Mesendoderm (in vitro differentiated cells): ENCODE measurements at regions not wholly inside any gene's neighbourhood (a gene's known extent, or its start where the extent isn't known, plus 50 kb on each side); places are given as distances from the start of the nearest gene placed in this dataset.

Source experiments
- DNase-seq: peaks from one replicate; pipeline ENCODE4 v3.0.0; 2013
- H2AK5ac ChIP-seq: 2 replicates; pipeline ENCODE4 v1.6.1; 2013; ENCODE audit warnings: low read length, inconsistent platforms
- H2BK120ac ChIP-seq: 2 replicates; pipeline ENCODE4 v1.6.1; 2013; ENCODE audit warnings: low read depth, mild to moderate bottlenecking, low read length, moderate library complexity, mixed read lengths
- H2BK15ac ChIP-seq: replicated peaks from 2 replicates; pipeline ENCODE4 v1.6.1; 2013; ENCODE audit warnings: low read depth, mild to moderate bottlenecking, moderate library complexity
- H2BK5ac ChIP-seq: 2 replicates; pipeline ENCODE4 v1.6.1; 2013; ENCODE audit warnings: low read length, inconsistent platforms
- H3K18ac ChIP-seq: 2 replicates; pipeline ENCODE4 v1.6.1; 2013; ENCODE audit warnings: mild to moderate bottlenecking, low read length, mixed read lengths
- H3K23ac ChIP-seq: one replicate; pipeline ENCODE4 v1.6.1; 2013; ENCODE audit warnings: low read length
- H3K27ac ChIP-seq: 2 replicates; pipeline ENCODE4 v1.5.1; 2013; ENCODE audit warnings: low read depth, mild to moderate bottlenecking, inconsistent platforms, low read length, moderate library complexity
- H3K27me3 ChIP-seq: 2 replicates; pipeline ENCODE4 v1.6.1; 2013; ENCODE audit warnings: low read length, control low read depth, mild to moderate bottlenecking, inconsistent platforms; ENCODE audit not compliant: insufficient read depth, poor library complexity
- H3K36me3 ChIP-seq: 2 replicates; pipeline ENCODE4 v1.6.1; 2013; ENCODE audit warnings: low read length, inconsistent platforms; ENCODE audit not compliant: control insufficient read depth, insufficient read depth
- H3K4ac ChIP-seq: one replicate; pipeline ENCODE4 v1.6.1; 2013; ENCODE audit warnings: low read depth, mild to moderate bottlenecking, low read length, moderate library complexity
- H3K4me1 ChIP-seq: 2 replicates; pipeline ENCODE4 v1.6.1; 2013; ENCODE audit warnings: low read depth, low read length, inconsistent platforms; ENCODE audit not compliant: control insufficient read depth
- H3K4me2 ChIP-seq: 2 replicates; pipeline ENCODE4 v1.6.1; 2013; ENCODE audit warnings: low read length
- H3K4me3 ChIP-seq: 2 replicates; pipeline ENCODE4 v1.5.1; 2013; ENCODE audit warnings: mild to moderate bottlenecking, low read length
- H3K56ac ChIP-seq: one replicate; pipeline ENCODE4 v1.6.1; 2013; ENCODE audit warnings: low read length
- H3K79me1 ChIP-seq: 2 replicates; pipeline ENCODE4 v1.6.1; 2013; ENCODE audit warnings: low read length, inconsistent platforms
- H3K79me2 ChIP-seq: 2 replicates; pipeline ENCODE4 v1.6.1; 2013; ENCODE audit warnings: mild to moderate bottlenecking, low read length; ENCODE audit not compliant: control insufficient read depth, insufficient read depth
- H3K9ac ChIP-seq: 2 replicates; pipeline ENCODE4 v1.6.1; 2013; ENCODE audit warnings: low read length, inconsistent platforms
- H4K5ac ChIP-seq: one replicate; pipeline ENCODE4 v1.6.1; 2013; ENCODE audit warnings: low read length
- H4K8ac ChIP-seq: one replicate; pipeline ENCODE4 v1.6.1; 2013; ENCODE audit warnings: low read depth, mild to moderate bottlenecking, control low read depth, low read length, moderate library complexity
- WGBS: extraction: QIAGEN DNeasy Blood & Tissue Kit; methylation state at CpG from one replicate; pipeline ENCODE4 v1.1.7; 2013; ENCODE audit warnings: low lambda C conversion rate, missing lambda C conversion rate; ENCODE audit not compliant: insufficient coverage; ENCODE audit errors: extremely low coverage; 5-methylcytosine and 5-hydroxymethylcytosine counted together

- H3K4me1 ChIP-seq = peaks cover 2% of the 10 kb centered on the region
- no peak overlapping the region for H2BK15ac ChIP-seq
- H3K36me3 ChIP-seq = no peaks in the 10 kb centered on the region
- no peaks in the 10 kb centered on the region for H3K79me2 ChIP-seq
- H3K23ac ChIP-seq = no peak overlapping the region
- no peaks in the 10 kb centered on the region for H3K79me1 ChIP-seq
- no peak overlapping the region for H3K56ac ChIP-seq
- H2AK5ac ChIP-seq = no peak overlapping the region
- no peak overlapping the region for H3K4ac ChIP-seq
- 100% methylated on average over 1 of the region's 6 CpGs for WGBS
- H3K4me3 ChIP-seq = no peak overlapping the region
- DNase-seq = no peak
- no peak overlapping the region for H2BK5ac ChIP-seq
- H3K27ac ChIP-seq = no peak overlapping the region
- no peak overlapping the region for H3K18ac ChIP-seq
- H3K27me3 ChIP-seq = no peaks in the 10 kb centered on the region
- no peak overlapping the region for H4K5ac ChIP-seq
- H2BK120ac ChIP-seq = no peak overlapping the region
- H3K9ac ChIP-seq = no peak overlapping the region
- H3K4me2 ChIP-seq = no peak overlapping the region
- no peak overlapping the region for H4K8ac ChIP-seq
Measured at GRCh38 chr13:106155411-106155810, 380.1 kb downstream of the EFNB2 start.

GRCh38 chr13:106153876-106154275, 381.6 kb downstream of the EFNB2 start:
- H4K8ac ChIP-seq = no peak overlapping the region
- H3K4me2 ChIP-seq = no peak overlapping the region
- H3K4me1 ChIP-seq = peaks cover 2% of the 10 kb centered on the region
- H3K4me3 ChIP-seq = no peak overlapping the region
- H3K79me1 ChIP-seq = no peaks in the 10 kb centered on the region
- no peak overlapping the region for H3K18ac ChIP-seq
- no peak overlapping the region for H3K56ac ChIP-seq
- H2BK5ac ChIP-seq = no peak overlapping the region
- no peak overlapping the region for H2AK5ac ChIP-seq
- no peaks in the 10 kb centered on the region for H3K27me3 ChIP-seq
- no peak overlapping the region for H3K4ac ChIP-seq
- no peak overlapping the region for H3K23ac ChIP-seq
- no peak overlapping the region for H2BK15ac ChIP-seq
- H3K36me3 ChIP-seq = no peaks in the 10 kb centered on the region
- H2BK120ac ChIP-seq = no peak overlapping the region
- no peak for DNase-seq
- WGBS = 100% methylated on average over 1 of the region's 1 CpG
- no peak overlapping the region for H4K5ac ChIP-seq
- H3K9ac ChIP-seq = no peak overlapping the region
- H3K27ac ChIP-seq = no peak overlapping the region
- no peaks in the 10 kb centered on the region for H3K79me2 ChIP-seq

GRCh38 chr13:106153041-106153440, 382.4 kb downstream of the EFNB2 start:
- Histone ChIP-seq H3K79me1 (no peaks in the 10 kb centered on the region), H3K4me3 (no peak overlapping the region), H3K4ac (no peak overlapping the region), H3K23ac (no peak overlapping the region), H4K8ac (no peak overlapping the region), H3K36me3 (no peaks in the 10 kb centered on the region), H3K9ac (no peak overlapping the region), H2BK120ac (no peak overlapping the region), H2AK5ac (no peak overlapping the region), H3K79me2 (no peaks in the 10 kb centered on the region), H3K27me3 (no peaks in the 10 kb centered on the region), H2BK15ac (no peak overlapping the region), H3K56ac (no peak overlapping the region), H2BK5ac (no peak overlapping the region), H3K18ac (no peak overlapping the region), H3K4me2 (no peak overlapping the region), H4K5ac (no peak overlapping the region), H3K4me1 (peaks cover 2% of the 10 kb centered on the region), H3K27ac (no peak overlapping the region)
- no CpG with 5 or more reads among the region's 9 CpGs for WGBS
- no peak for DNase-seq

DNA sequence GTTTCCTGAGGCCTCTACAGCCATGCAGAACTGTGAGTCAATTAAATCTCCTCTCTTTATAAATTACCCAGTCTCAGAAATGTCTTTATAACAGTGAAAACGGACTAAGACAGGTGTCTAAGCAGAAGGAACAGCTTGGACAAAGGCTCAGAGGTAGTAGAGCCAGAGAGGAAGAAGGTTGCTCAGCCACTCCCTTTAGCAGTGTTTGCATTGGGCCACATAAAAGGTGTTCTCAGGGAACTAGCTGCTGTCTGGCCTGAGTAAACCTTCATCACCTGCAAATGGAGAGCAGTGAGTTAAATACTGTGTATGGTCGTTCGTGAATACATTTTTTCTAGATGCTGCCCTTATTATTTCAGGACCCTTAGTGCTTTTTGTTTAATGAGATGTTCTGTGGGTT, 383.4 kb downstream of the EFNB2 start:
- no peak overlapping the region for H3K9ac ChIP-seq

DNA sequence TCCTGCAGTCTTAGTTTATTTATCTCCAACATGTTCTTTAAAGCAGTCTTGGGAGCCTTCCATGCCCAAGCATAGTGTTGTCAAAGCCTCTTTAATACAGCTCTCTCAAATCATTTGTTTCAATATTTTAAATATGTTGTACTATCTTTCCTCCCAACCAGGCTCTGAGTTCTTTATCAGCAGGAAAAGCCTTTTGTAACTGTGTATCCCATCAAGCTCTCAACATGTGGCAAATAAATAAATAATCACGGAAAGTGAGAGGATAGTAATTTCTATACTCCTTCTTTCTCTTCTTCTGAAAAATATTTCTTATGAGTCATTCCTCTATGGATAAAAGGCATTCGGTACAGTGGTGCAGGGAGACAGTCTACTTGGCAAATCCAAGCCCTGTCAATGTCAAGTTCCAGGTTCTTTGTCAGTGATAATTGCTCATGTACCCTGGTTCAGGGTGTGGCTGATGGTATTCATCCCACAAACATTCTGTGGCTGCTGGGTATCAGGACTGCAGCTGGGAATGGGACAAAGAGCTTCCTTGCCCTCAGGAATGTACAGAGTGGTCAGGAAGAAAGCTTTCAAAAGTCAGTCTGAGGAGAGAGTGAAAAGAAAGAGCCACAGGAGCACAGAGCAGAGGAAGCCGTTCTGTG, 384.3 kb downstream of the EFNB2 start:
- H3K4me1 ChIP-seq = peaks cover 2% of the 10 kb centered on the region
- no peak overlapping the region for H3K9ac ChIP-seq
- H3K79me2 ChIP-seq = no peaks in the 10 kb centered on the region
- H3K4me2 ChIP-seq = no peak overlapping the region
- no peaks in the 10 kb centered on the region for H3K27me3 ChIP-seq
- no peak overlapping the region for H3K27ac ChIP-seq
- WGBS = no CpG with 5 or more reads among the region's 3 CpGs
- no peak overlapping the region for H2BK5ac ChIP-seq
- H3K56ac ChIP-seq = no peak overlapping the region
- no peak overlapping the region for H4K5ac ChIP-seq
- no peaks in the 10 kb centered on the region for H3K79me1 ChIP-seq
- H3K4me3 ChIP-seq = no peak overlapping the region
- no peak overlapping the region for H2BK120ac ChIP-seq
- no peaks in the 10 kb centered on the region for H3K36me3 ChIP-seq
- H2AK5ac ChIP-seq = no peak overlapping the region
- H3K23ac ChIP-seq = no peak overlapping the region
- peak; percentile 47 for DNase-seq
- no peak overlapping the region for H4K8ac ChIP-seq
- H3K18ac ChIP-seq = no peak overlapping the region
- H2BK15ac ChIP-seq = no peak overlapping the region
- H3K4ac ChIP-seq = no peak overlapping the region

More for the DNA sequence above, 383.4 kb downstream of the EFNB2 start:
- Histone ChIP-seq H3K56ac (no peak overlapping the region), H3K4me3 (no peak overlapping the region), H3K36me3 (no peaks in the 10 kb centered on the region), H3K27ac (no peak overlapping the region), H3K23ac (no peak overlapping the region), H3K4me2 (no peak overlapping the region), H3K4ac (no peak overlapping the region), H3K79me2 (no peaks in the 10 kb centered on the region), H2BK15ac (no peak overlapping the region), H4K5ac (no peak overlapping the region), H3K27me3 (no peaks in the 10 kb centered on the region), H3K18ac (no peak overlapping the region), H2BK120ac (no peak overlapping the region), H3K79me1 (no peaks in the 10 kb centered on the region), H3K4me1 (peaks cover 2% of the 10 kb centered on the region), H2BK5ac (no peak overlapping the region), H4K8ac (no peak overlapping the region), H2AK5ac (no peak overlapping the region)
- no CpG with 5 or more reads among the region's 3 CpGs for WGBS
- no peak for DNase-seq
